HG03159 (cell line): ENCODE measurements at regions not wholly inside any gene's neighbourhood (a gene's known extent, or its start where the extent isn't known, plus 50 kb on each side); places are given as distances from the start of the nearest gene placed in this dataset.

Experiments
- ATAC-seq: cut with Tn5 transposase; IDR thresholded peaks from one replicate; pipeline ENCODE4 v1.9.1; 2021; ENCODE audit warnings: mild to moderate bottlenecking, moderate library complexity; ENCODE audit not compliant: unreplicated experiment

- no peak for ATAC-seq
Measured at GRCh38 chr13:76153239-76153638, 517.1 kb downstream of the LMO7 start.

GRCh38 chr13:76148926-76149325, 512.8 kb downstream of the LMO7 start:
- ATAC-seq: no peak

GRCh38 chr13:76148374-76148773, 512.2 kb downstream of the LMO7 start:
- ATAC-seq: no peak

- ATAC-seq: no peak
Measured at GRCh38 chr13:76132532-76132931, 496.4 kb downstream of the LMO7 start.

- no peak for ATAC-seq
Measured at GRCh38 chr13:76131551-76131950, 495.4 kb downstream of the LMO7 start.

GRCh38 chr13:76129305-76130000, 493.3 kb downstream of the LMO7 start:
- ATAC-seq: no peak

- no peak for ATAC-seq
Measured at GRCh38 chr13:76127922-76128321, 491.8 kb downstream of the LMO7 start.

- no peak for ATAC-seq
Measured at GRCh38 chr13:76123548-76123947, 487.4 kb downstream of the LMO7 start.

- ATAC-seq: no peak
Measured at GRCh38 chr13:76116751-76117360, 480.7 kb downstream of the LMO7 start.

GRCh38 chr13:76106763-76107162, 470.6 kb downstream of the LMO7 start:
- no peak for ATAC-seq

GRCh38 chr13:76094645-76095044, 458.5 kb downstream of the LMO7 start:
- ATAC-seq: no peak

GRCh38 chr13:76091076-76091475, 454.9 kb downstream of the LMO7 start:
- ATAC-seq: no peak

- no peak for ATAC-seq
Measured at GRCh38 chr13:76086729-76087128, 450.6 kb downstream of the LMO7 start.

GRCh38 chr13:76067850-76068249, 431.7 kb downstream of the LMO7 start:
- ATAC-seq: no peak

GRCh38 chr13:76053181-76053580, 417.1 kb downstream of the LMO7 start:
- ATAC-seq: no peak

GRCh38 chr13:76049376-76049746, 413.2 kb downstream of the LMO7 start:
- ATAC-seq: no peak

- no peak for ATAC-seq
Measured at GRCh38 chr13:76048675-76049375, 412.7 kb downstream of the LMO7 start.

GRCh38 chr13:76048131-76048530, 412.0 kb downstream of the LMO7 start:
- ATAC-seq: no peak

GRCh38 chr13:76043874-76044273, 407.7 kb downstream of the LMO7 start:
- ATAC-seq: no peak

GRCh38 chr13:76038920-76039716, 403.0 kb downstream of the LMO7 start:
- no peak for ATAC-seq

GRCh38 chr13:76036176-76036575, 400.0 kb downstream of the LMO7 start:
- no peak for ATAC-seq
